HepG2 (cell line): ENCODE measurements at regions not wholly inside any gene's neighbourhood (a gene's known extent, or its start where the extent isn't known, plus 50 kb on each side); places are given as distances from the start of the nearest gene placed in this dataset.

ENCODE experiments used
- ARID2 ChIP-seq: sonication (generic); formaldehyde crosslinking; IDR thresholded peaks from 2 replicates; pipeline ENCODE4 v1.8.1; 2022; ENCODE audit warnings: mild to moderate bottlenecking, missing genetic modification reagents, borderline replicate concordance
- ARNT2 ChIP-seq: sonication (generic); formaldehyde crosslinking; IDR thresholded peaks from 2 replicates; pipeline ENCODE4 v1.8.0; 2022; ENCODE audit warnings: mild to moderate bottlenecking, low read depth, missing genetic modification reagents, moderate library complexity
- GMEB1 ChIP-seq: sonication (generic); formaldehyde crosslinking; IDR thresholded peaks from 2 replicates; pipeline ENCODE4 v1.5.1; 2020; ENCODE audit warnings: missing genetic modification reagents, mild to moderate bottlenecking, borderline replicate concordance
- HDAC1 ChIP-seq: sonication (generic); formaldehyde crosslinking; IDR thresholded peaks from 2 replicates; pipeline ENCODE4 v1.5.1; 2020; ENCODE audit warnings: mild to moderate bottlenecking, missing genetic modification reagents
- NFYB ChIP-seq: sonication (generic); formaldehyde crosslinking; IDR thresholded peaks from 2 replicates; pipeline ENCODE4 v1.4.0; 2020; ENCODE audit warnings: missing genetic modification reagents
- TEAD3 ChIP-seq: optimal IDR thresholded peaks from 2 replicates; pipeline ENCODE3; 2016; ENCODE audit warnings: borderline replicate concordance
- TFDP1 ChIP-seq: IDR thresholded peaks from 2 replicates; pipeline ENCODE4 v1.6.1; 2016; ENCODE audit warnings: missing compliant biosample characterization, missing genetic modification reagents, borderline replicate concordance
- TFDP2 ChIP-seq: sonication (generic); formaldehyde crosslinking; IDR thresholded peaks from 2 replicates; pipeline ENCODE4 v1.4.0; 2020; ENCODE audit warnings: missing genetic modification reagents
- ZBTB49 ChIP-seq: sonication (generic); formaldehyde crosslinking; IDR thresholded peaks from 2 replicates; pipeline ENCODE4 v1.4.0; 2020; ENCODE audit warnings: missing genetic modification reagents, borderline replicate concordance
- ZFP82 ChIP-seq: sonication (generic); formaldehyde crosslinking; IDR thresholded peaks from 2 replicates; pipeline ENCODE4 v1.5.1; 2020; ENCODE audit warnings: mild to moderate bottlenecking, missing genetic modification reagents, borderline replicate concordance
- ZNF710 ChIP-seq: sonication (generic); formaldehyde crosslinking; IDR thresholded peaks from 2 replicates; pipeline ENCODE4 v1.5.0; 2020; ENCODE audit warnings: mild to moderate bottlenecking, missing genetic modification reagents, borderline replicate concordance
- TF ChIP-seq, protein P1 (sequence below), 2 experiments: sonication (generic) in 1 of 2; formaldehyde crosslinking in 1 of 2; IDR thresholded peaks; 2 replicates each; pipeline versions ENCODE4 v1.4.0 to v1.6.1; 2016 to 2020; ENCODE audit warnings: borderline replicate concordance in 1 of 2, low read depth in 1 of 2, mild to moderate bottlenecking in 1 of 2, missing genetic modification reagents in 1 of 2

DNA sequence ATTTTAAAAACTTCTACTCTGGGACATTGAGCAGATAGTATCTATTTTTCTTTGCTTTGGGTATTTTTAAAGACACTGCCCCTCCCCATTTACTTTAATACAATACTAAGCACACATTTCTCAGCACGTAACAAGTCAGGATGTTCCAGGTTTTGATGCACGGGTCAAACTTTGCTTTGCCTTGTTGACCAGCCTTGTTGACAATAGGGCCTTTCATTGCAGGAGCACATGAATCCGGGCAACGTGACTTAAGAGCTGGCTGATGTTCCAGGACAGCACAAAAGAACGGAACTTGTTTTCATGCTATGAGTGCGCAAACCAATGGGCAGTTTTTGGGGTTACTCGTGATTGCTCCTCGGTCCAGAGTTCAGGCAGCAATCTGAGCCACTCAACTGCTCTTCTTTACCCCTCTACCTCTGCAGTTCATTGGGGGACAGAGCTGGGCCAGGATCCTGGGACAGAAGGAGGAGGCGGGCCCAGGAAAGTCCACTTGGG lies 78.6 kb upstream of the SLC22A16 start (continued):
- TF ChIP-seq NFYB = peak; percentile 77
- no peak for TF ChIP-seq TFDP2
- TF ChIP-seq TFDP1 (CRISPR knock-in tag) = peak; percentile 59; the same call in 1 of the 2 replicates
- TF ChIP-seq ZBTB49 = no peak
- peak; percentile 76; the same call in 1 of the 2 replicates for TF ChIP-seq ARID2 (CRISPR knock-in tag)
- TF ChIP-seq TEAD3 (CRISPR knock-in tag) = peak; percentile 95
- peak; percentile 96 for TF ChIP-seq HDAC1 (CRISPR knock-in tag)
- TF ChIP-seq, protein P1, sequence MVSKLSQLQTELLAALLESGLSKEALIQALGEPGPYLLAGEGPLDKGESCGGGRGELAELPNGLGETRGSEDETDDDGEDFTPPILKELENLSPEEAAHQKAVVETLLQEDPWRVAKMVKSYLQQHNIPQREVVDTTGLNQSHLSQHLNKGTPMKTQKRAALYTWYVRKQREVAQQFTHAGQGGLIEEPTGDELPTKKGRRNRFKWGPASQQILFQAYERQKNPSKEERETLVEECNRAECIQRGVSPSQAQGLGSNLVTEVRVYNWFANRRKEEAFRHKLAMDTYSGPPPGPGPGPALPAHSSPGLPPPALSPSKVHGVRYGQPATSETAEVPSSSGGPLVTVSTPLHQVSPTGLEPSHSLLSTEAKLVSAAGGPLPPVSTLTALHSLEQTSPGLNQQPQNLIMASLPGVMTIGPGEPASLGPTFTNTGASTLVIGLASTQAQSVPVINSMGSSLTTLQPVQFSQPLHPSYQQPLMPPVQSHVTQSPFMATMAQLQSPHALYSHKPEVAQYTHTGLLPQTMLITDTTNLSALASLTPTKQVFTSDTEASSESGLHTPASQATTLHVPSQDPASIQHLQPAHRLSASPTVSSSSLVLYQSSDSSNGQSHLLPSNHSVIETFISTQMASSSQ (IDR thresholded peaks at IDR 0.05; ENCODE audit: low read depth) = peak; percentile 74
- TF ChIP-seq, protein P1 (CRISPR knock-in tag; IDR thresholded peaks at IDR 0.05; ENCODE audit: borderline replicate concordance) = peak; percentile 92
- peak; percentile 58; the same call in 1 of the 2 replicates for TF ChIP-seq GMEB1
- TF ChIP-seq ZFP82 (CRISPR knock-in tag) = no peak
- TF ChIP-seq ARNT2 (CRISPR knock-in tag) = peak; percentile 82; the same call in 1 of the 2 replicates
- TF ChIP-seq ZNF710 = peak; percentile 97
